ENCODE measurements at regions not wholly inside any gene's neighbourhood (a gene's known extent, or its start where the extent isn't known, plus 50 kb on each side); places are given as distances from the start of the nearest gene placed in this dataset.

GRCh38 chr17:36816907-36817288 lies 120.4 kb upstream of the LHX1 start:
- TF ChIP-seq POLR2A (IDR thresholded peaks at IDR 0.05; ENCODE audit: low read depth, low read length) (no peak), POLR2AphosphoS5 (IDR thresholded peaks at IDR 0.05; ENCODE audit: low read depth, low read length) (peak; percentile 35; the same call in 1 of the 2 replicates)

Data from GM12892 (cell line).